HepG2 (cell line): ENCODE measurements at regions not wholly inside any gene's neighbourhood (a gene's known extent, or its start where the extent isn't known, plus 50 kb on each side); places are given as distances from the start of the nearest gene placed in this dataset.

Source experiments
- ATAC-seq: fragments of 200-7000 bp; cut with Tn5 transposase; 3 replicates; pipeline ENCODE4 v1.9.1; 2020; ENCODE audit warnings: mild to moderate bottlenecking, moderate library complexity
- BruUV-seq: library from RNA; stranded (reverse); fragments of 400-500 nt; replicated peaks from 2 replicates; lab custom pipeline; 2021; lab: Mats Ljungman, UMichigan
- CTCF ChIA-PET: fragments of 300-600 bp; formaldehyde crosslinking; extraction: SDS; loops from one replicate; lab custom pipeline; 2021; ENCODE audit warnings: low total read pairs, inconsistent platforms, low intra/inter-chr PET ratio; lab: Yijun Ruan, JAX
- POLR2A ChIA-PET: fragments of 350-600 bp; sonication (Branson Sonifier 250); formaldehyde crosslinking; loops from one replicate; lab custom pipeline; 2020; ENCODE audit warnings: antibody characterized with exemption, inconsistent platforms; lab: Yijun Ruan, JAX
- DNase-seq: peaks from one replicate; pipeline ENCODE4 v3.0.0-alpha.2; 2015; ENCODE audit warnings: low spot score
- FAIRE-seq: peaks from 3 replicates; lab custom pipeline; 2011; peaks lifted over from hg19 to GRCh38; lab: Jason Lieb, UNC
- H2AFZ ChIP-seq: one replicate; pipeline ENCODE4 v1.6.1; 2011; ENCODE audit warnings: low read length, inconsistent platforms
- H3K27ac ChIP-seq: fragments of 300-600 bp; 3 replicates; pipeline ENCODE4 v1.8.0; 2011; ENCODE audit warnings: mixed run types, mild to moderate bottlenecking, mixed read lengths, low read length, inconsistent platforms; ENCODE audit not compliant: insufficient read depth; ENCODE audit errors: extremely low read length
- H3K27me3 ChIP-seq, 2 experiments: fragments of 200-600 bp in 1 of 2; 2 replicates in 1 of 2; 3 replicates in 1 of 2; pipeline versions ENCODE4 v1.6.0 to v1.8.0; 2011; ENCODE audit warnings: low read length in 2 of 2, mild to moderate bottlenecking in 2 of 2, moderate library complexity in 2 of 2, inconsistent platforms in 1 of 2; ENCODE audit not compliant: insufficient read depth in 2 of 2, control insufficient read depth in 1 of 2
- H3K36me3 ChIP-seq, 2 experiments: fragments of 200-600 bp in 1 of 2; replicated peaks in 1 of 2; 2 replicates in 1 of 2; 3 replicates in 1 of 2; pipeline versions ENCODE4 v1.5.1 to v1.8.0; 2011; ENCODE audit warnings: low read length in 2 of 2, inconsistent platforms in 1 of 2; ENCODE audit not compliant: insufficient read depth in 2 of 2, control insufficient read depth in 1 of 2
- H3K4me1 ChIP-seq: 2 replicates; pipeline ENCODE4 v1.5.1; 2012; ENCODE audit warnings: low read length, inconsistent platforms; ENCODE audit not compliant: insufficient read depth
- H3K4me2 ChIP-seq: 2 replicates; pipeline ENCODE4 v1.6.0; 2011; ENCODE audit warnings: low read depth, low read length, inconsistent platforms
- H3K4me3 ChIP-seq, 3 experiments: fragments of 200-600 bp in 1 of 3; sonication (generic), shearing (Covaris generic) in 1 of 3; replicated peaks in 1 of 3; 2 replicates each; pipeline ENCODE4 v1.5.1; 2011 to 2016; ENCODE audit warnings: low read length in 3 of 3, inconsistent platforms in 2 of 3, low read depth in 2 of 3, mild to moderate bottlenecking in 2 of 3, control low read depth in 1 of 3, mixed read lengths in 1 of 3; ENCODE audit not compliant: insufficient read depth in 1 of 3
- H3K79me2 ChIP-seq: one replicate; pipeline ENCODE4 v1.6.1; 2011; ENCODE audit warnings: low read length, inconsistent platforms; ENCODE audit not compliant: insufficient read depth
- H3K9ac ChIP-seq: 2 replicates; pipeline ENCODE4 v1.6.0; 2011; ENCODE audit warnings: mild to moderate bottlenecking, low read depth, low read length, inconsistent platforms; ENCODE audit not compliant: insufficient read depth
- H3K9me3 ChIP-seq: 2 replicates; pipeline ENCODE4 v1.5.1; 2012; ENCODE audit warnings: mild to moderate bottlenecking, low read length
- H4K20me1 ChIP-seq: 2 replicates; pipeline ENCODE4 v1.6.0; 2011; ENCODE audit warnings: inconsistent platforms, mild to moderate bottlenecking, low read length, moderate library complexity; ENCODE audit not compliant: insufficient read depth
- BCL6 ChIP-seq: IDR thresholded peaks from 2 replicates; pipeline ENCODE4 v1.6.1; 2016; ENCODE audit warnings: missing genetic modification reagents, missing compliant biosample characterization
- GATAD2A ChIP-seq: IDR thresholded peaks from 2 replicates; pipeline ENCODE4 v1.6.1; 2016
- PHB2 ChIP-seq: fragments of 450-650 bp; IDR thresholded peaks from 2 replicates; pipeline ENCODE4 v1.6.1; 2018; ENCODE audit not compliant: partially characterized antibody
- ZNF644 ChIP-seq: IDR thresholded peaks from 2 replicates; pipeline ENCODE4 v1.6.1; 2016; ENCODE audit warnings: low read depth
- ZNF800 ChIP-seq: sonication (generic); formaldehyde crosslinking; IDR thresholded peaks from 2 replicates; pipeline ENCODE4 v1.4.0; 2020; ENCODE audit warnings: missing genetic modification reagents
- WGBS: methylation state at CpG from one replicate; pipeline ENCODE4 v1.1.6; 2017; ENCODE audit warnings: low lambda C conversion rate; 5-methylcytosine and 5-hydroxymethylcytosine counted together
- in situ Hi-C: cut with HindIII; loops from 2 replicates; pipeline ENCODE4 v1.10.0; 2017; ENCODE audit warnings: low pct_unique_long_range_greater_than_20kb; ENCODE audit not compliant: extremely low pct_ligation_motif_present
- intact Hi-C: fragments of 100-400 bp; cut with micrococcal nuclease; formaldehyde crosslinking; loops from one replicate; pipeline ENCODE4 v1.10.0; 2022; ENCODE audit not compliant: unreplicated experiment
- TF ChIP-seq, protein P1 (sequence below): sonication (generic); formaldehyde crosslinking; IDR thresholded peaks from 2 replicates; pipeline ENCODE4 v1.4.0; 2020; ENCODE audit warnings: missing genetic modification reagents

DNA sequence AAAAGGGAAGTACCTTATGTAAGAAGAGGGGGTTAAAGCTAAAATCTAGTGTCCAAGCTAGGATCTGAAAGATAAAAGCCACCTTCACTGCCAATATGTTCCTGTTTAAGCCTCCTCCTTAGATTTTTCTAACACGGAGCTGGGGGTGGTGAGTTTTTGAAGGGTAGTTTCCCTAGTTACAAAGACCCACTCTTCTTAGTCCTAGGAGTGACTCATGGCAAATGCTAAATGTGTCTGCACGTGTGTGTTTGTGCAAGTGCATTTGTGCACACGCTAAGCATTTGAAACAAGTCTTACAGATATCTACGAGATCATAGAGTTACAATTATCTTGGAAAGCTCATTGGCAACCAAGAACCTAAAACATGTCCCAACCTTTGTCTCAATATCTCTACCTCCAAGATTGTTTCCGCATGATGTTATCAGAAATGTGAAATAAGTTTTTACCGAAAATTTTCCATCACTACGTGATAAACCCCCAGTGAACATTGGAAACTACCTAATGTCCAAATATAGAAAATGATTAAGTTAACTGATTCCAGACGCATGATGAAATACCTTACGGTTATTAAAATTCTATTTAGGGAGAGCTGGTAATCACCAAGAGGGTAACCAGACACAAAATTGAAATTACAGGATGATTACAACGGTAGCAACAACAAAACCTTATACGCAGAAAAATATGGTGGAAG, 78.0 kb upstream of the HRH2 start:
- H3K4me3 ChIP-seq, result no peak overlapping the region
- H3K36me3 ChIP-seq, result no peaks in the 10 kb centered on the region
- ATAC-seq (no peak), DNase-seq (no peak)
- H3K27me3 ChIP-seq, result peaks cover 0 to 19% of the 10 kb centered on the region in 2 experiments; a peak in 2 of 5 replicates
- no peaks in the 10 kb centered on the region for H4K20me1 ChIP-seq
- no peak overlapping the region for H3K4me2 ChIP-seq
- CTCF ChIA-PET, result no interaction called here
- intact Hi-C loops, result no loop called here
- TF ChIP-seq BCL6 (CRISPR knock-in tag), result no peak
- no peak for TF ChIP-seq GATAD2A
- no peak for TF ChIP-seq ZNF644 (CRISPR knock-in tag)
- TF ChIP-seq ZNF800 (CRISPR knock-in tag), result no peak
- TF ChIP-seq, protein P1, sequence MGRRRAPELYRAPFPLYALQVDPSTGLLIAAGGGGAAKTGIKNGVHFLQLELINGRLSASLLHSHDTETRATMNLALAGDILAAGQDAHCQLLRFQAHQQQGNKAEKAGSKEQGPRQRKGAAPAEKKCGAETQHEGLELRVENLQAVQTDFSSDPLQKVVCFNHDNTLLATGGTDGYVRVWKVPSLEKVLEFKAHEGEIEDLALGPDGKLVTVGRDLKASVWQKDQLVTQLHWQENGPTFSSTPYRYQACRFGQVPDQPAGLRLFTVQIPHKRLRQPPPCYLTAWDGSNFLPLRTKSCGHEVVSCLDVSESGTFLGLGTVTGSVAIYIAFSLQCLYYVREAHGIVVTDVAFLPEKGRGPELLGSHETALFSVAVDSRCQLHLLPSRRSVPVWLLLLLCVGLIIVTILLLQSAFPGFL (CRISPR knock-in tag), result no peak
- no peak for TF ChIP-seq PHB2
- TF ChIP-seq, all 625 proteins: peak for 0
- H3K9ac ChIP-seq, result no peak overlapping the region
- no peaks in the 10 kb centered on the region for H3K79me2 ChIP-seq
- no peak for FAIRE-seq
- H2AFZ ChIP-seq, result no peak overlapping the region
- POLR2A ChIA-PET, result no interaction called here
- H3K27ac ChIP-seq, result no peak overlapping the region
- H3K4me1 ChIP-seq, result no peaks in the 10 kb centered on the region
- no peaks in the 10 kb centered on the region for H3K9me3 ChIP-seq
- in situ Hi-C loops, result no loop called here
- 30% methylated on average over 11 of the region's 11 CpGs for WGBS
- no TSS peak for BruUV-seq
